Astrocyte of the cerebellum (primary cell): ENCODE measurements at regions not wholly inside any gene's neighbourhood (a gene's known extent, or its start where the extent isn't known, plus 50 kb on each side); places are given as distances from the start of the nearest gene placed in this dataset.

Experiments
- DNase-seq: peaks from one replicate; pipeline ENCODE4 v3.0.0-alpha.2; 2011; ENCODE audit warnings: low read depth
- H3K4me3 ChIP-seq: 2 replicates; pipeline ENCODE4 v1.5.1; 2011; ENCODE audit warnings: mild to moderate bottlenecking, low read depth, low read length, moderate library complexity
- CTCF ChIP-seq: IDR thresholded peaks from 2 replicates; pipeline ENCODE4 v1.5.1; 2012; ENCODE audit warnings: low read length, low read depth, moderate library complexity, mild to moderate bottlenecking; ENCODE audit errors: missing control alignments
- in situ Hi-C: cut with HindIII; loops from 2 replicates; pipeline ENCODE4 v1.10.0; 2017; ENCODE audit warnings: low sequenced_read_pairs

- in situ Hi-C loops = no loop called here
- DNase-seq = peak; percentile 19
- H3K4me3 ChIP-seq = no peak overlapping the region
Measured at GRCh38 chr13:38582133-38582532, 104.7 kb upstream of the FREM2 start.

DNA sequence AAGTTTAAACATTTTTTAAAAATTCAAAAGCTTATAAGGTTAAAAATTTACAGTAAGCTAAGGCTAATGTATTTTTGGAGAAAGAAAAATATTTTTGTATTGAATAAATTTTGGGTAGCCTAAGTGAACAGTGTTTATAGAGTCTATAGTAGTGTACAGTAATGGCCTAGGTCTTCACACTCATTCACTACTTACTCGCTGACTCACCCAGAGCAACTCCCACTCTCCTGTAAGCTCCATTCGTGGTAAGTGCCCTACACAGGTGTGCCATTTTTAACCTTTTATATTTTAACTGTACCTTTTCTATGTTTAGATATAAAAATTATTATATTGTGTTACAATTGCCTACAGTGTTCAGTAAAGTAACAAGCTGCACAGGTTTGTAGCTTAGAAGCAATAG is 96.6 kb upstream of the FREM2 start:
- in situ Hi-C loops = no loop called here
- no peak for TF ChIP-seq CTCF
- no peak for DNase-seq
- H3K4me3 ChIP-seq = no peak overlapping the region

More at GRCh38 chr13:38582133-38582532, 104.7 kb upstream of the FREM2 start:
- TF ChIP-seq CTCF = peak; percentile 47

DNA sequence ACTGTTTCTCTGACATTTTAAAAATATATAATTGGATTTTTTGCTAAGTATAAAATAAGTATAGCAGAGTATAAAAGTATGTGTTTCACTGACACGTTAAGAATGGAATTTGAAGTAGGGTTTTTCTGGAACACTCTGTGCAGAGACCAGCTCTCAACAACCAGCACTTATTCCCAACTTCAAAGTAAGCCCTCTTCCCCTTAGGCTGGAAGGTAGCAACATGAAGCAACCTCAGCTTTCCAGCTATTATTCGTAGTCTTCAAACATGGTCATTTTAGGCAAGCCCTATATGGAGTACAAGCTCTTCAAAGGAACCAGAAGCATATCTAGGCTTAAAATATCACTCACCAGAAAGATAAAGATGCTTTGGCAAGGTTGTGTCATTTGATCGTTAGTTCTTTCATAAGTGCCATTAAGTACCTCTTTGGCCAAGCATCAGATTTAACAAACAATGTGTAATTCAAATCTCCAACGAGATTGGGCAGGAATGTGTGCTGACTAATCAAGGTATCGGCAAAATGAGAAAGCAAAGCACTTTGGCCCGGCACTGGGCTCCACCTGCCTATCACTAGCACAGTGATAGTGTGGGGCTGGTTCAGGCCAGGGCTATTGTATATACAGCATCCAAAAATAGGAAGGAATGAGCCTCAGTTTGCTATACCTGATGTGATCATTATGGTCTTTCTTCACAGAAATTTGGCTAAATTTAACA is 95.9 kb upstream of the FREM2 start:
- no peak overlapping the region for H3K4me3 ChIP-seq
- in situ Hi-C loops = no loop called here
- DNase-seq = no peak
- TF ChIP-seq CTCF = no peak

DNA sequence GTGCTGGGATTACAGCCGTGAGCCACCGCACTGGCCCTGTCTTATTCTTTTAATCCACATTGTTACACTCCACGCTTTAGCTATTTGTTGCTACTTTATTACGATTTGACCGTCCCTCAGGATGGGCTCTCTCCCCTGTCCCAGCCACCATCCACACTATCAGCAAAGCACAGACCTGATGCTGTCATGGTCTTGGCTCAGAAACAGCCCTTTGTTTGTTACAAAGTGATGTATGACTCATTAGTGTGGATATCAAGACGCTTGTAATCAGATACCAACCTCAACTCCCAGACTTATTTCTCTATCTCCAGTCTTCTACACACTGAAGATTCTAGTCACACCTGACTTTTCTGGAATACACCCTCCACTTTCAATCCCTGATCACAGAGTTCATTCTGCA is 84.6 kb upstream of the FREM2 start:
- DNase-seq = no peak
- no peak overlapping the region for H3K4me3 ChIP-seq
- in situ Hi-C loops = no loop called here
- no peak for TF ChIP-seq CTCF

- TF ChIP-seq CTCF = no peak
- DNase-seq = no peak
- H3K4me3 ChIP-seq = no peak overlapping the region
- in situ Hi-C loops = no loop called here
Measured at GRCh38 chr13:38606699-38607535, 80.0 kb upstream of the FREM2 start.

- no peak for TF ChIP-seq CTCF
- H3K4me3 ChIP-seq = no peak overlapping the region
- no peak for DNase-seq
- in situ Hi-C loops = no loop called here
Measured at GRCh38 chr13:38617936-38618335, 68.9 kb upstream of the FREM2 start.
